HepG2 (cell line): ENCODE measurements at regions not wholly inside any gene's neighbourhood (a gene's known extent, or its start where the extent isn't known, plus 50 kb on each side); places are given as distances from the start of the nearest gene placed in this dataset.

ENCODE experiments used
- ATAC-seq: fragments of 200-7000 bp; cut with Tn5 transposase; 3 replicates; pipeline ENCODE4 v1.9.1; 2020; ENCODE audit warnings: mild to moderate bottlenecking, moderate library complexity
- BruUV-seq: library from RNA; stranded (reverse); fragments of 400-500 nt; replicated peaks from 2 replicates; lab custom pipeline; 2021; lab: Mats Ljungman, UMichigan
- CTCF ChIA-PET: fragments of 300-600 bp; formaldehyde crosslinking; extraction: SDS; loops from one replicate; lab custom pipeline; 2021; ENCODE audit warnings: low total read pairs, inconsistent platforms, low intra/inter-chr PET ratio; lab: Yijun Ruan, JAX
- POLR2A ChIA-PET: fragments of 350-600 bp; sonication (Branson Sonifier 250); formaldehyde crosslinking; loops from one replicate; lab custom pipeline; 2020; ENCODE audit warnings: antibody characterized with exemption, inconsistent platforms; lab: Yijun Ruan, JAX
- DNase-seq: peaks from one replicate; pipeline ENCODE4 v3.0.0-alpha.2; 2015; ENCODE audit warnings: low spot score
- FAIRE-seq: peaks from 3 replicates; lab custom pipeline; 2011; peaks lifted over from hg19 to GRCh38; lab: Jason Lieb, UNC
- H2AFZ ChIP-seq: one replicate; pipeline ENCODE4 v1.6.1; 2011; ENCODE audit warnings: low read length, inconsistent platforms
- H3K27ac ChIP-seq: fragments of 300-600 bp; 3 replicates; pipeline ENCODE4 v1.8.0; 2011; ENCODE audit warnings: mixed run types, mild to moderate bottlenecking, mixed read lengths, low read length, inconsistent platforms; ENCODE audit not compliant: insufficient read depth; ENCODE audit errors: extremely low read length
- H3K27me3 ChIP-seq, 2 experiments: fragments of 200-600 bp in 1 of 2; 2 replicates in 1 of 2; 3 replicates in 1 of 2; pipeline versions ENCODE4 v1.6.0 to v1.8.0; 2011; ENCODE audit warnings: low read length in 2 of 2, mild to moderate bottlenecking in 2 of 2, moderate library complexity in 2 of 2, inconsistent platforms in 1 of 2; ENCODE audit not compliant: insufficient read depth in 2 of 2, control insufficient read depth in 1 of 2
- H3K36me3 ChIP-seq, 2 experiments: fragments of 200-600 bp in 1 of 2; replicated peaks in 1 of 2; 2 replicates in 1 of 2; 3 replicates in 1 of 2; pipeline versions ENCODE4 v1.5.1 to v1.8.0; 2011; ENCODE audit warnings: low read length in 2 of 2, inconsistent platforms in 1 of 2; ENCODE audit not compliant: insufficient read depth in 2 of 2, control insufficient read depth in 1 of 2
- H3K4me1 ChIP-seq: 2 replicates; pipeline ENCODE4 v1.5.1; 2012; ENCODE audit warnings: low read length, inconsistent platforms; ENCODE audit not compliant: insufficient read depth
- H3K4me2 ChIP-seq: 2 replicates; pipeline ENCODE4 v1.6.0; 2011; ENCODE audit warnings: low read depth, low read length, inconsistent platforms
- H3K4me3 ChIP-seq, 3 experiments: fragments of 200-600 bp in 1 of 3; sonication (generic), shearing (Covaris generic) in 1 of 3; replicated peaks in 1 of 3; 2 replicates each; pipeline ENCODE4 v1.5.1; 2011 to 2016; ENCODE audit warnings: low read length in 3 of 3, inconsistent platforms in 2 of 3, low read depth in 2 of 3, mild to moderate bottlenecking in 2 of 3, control low read depth in 1 of 3, mixed read lengths in 1 of 3; ENCODE audit not compliant: insufficient read depth in 1 of 3
- H3K79me2 ChIP-seq: one replicate; pipeline ENCODE4 v1.6.1; 2011; ENCODE audit warnings: low read length, inconsistent platforms; ENCODE audit not compliant: insufficient read depth
- H3K9ac ChIP-seq: 2 replicates; pipeline ENCODE4 v1.6.0; 2011; ENCODE audit warnings: mild to moderate bottlenecking, low read depth, low read length, inconsistent platforms; ENCODE audit not compliant: insufficient read depth
- H3K9me3 ChIP-seq: 2 replicates; pipeline ENCODE4 v1.5.1; 2012; ENCODE audit warnings: mild to moderate bottlenecking, low read length
- H4K20me1 ChIP-seq: 2 replicates; pipeline ENCODE4 v1.6.0; 2011; ENCODE audit warnings: inconsistent platforms, mild to moderate bottlenecking, low read length, moderate library complexity; ENCODE audit not compliant: insufficient read depth
- BATF2 ChIP-seq: sonication (generic); formaldehyde crosslinking; IDR thresholded peaks from 2 replicates; pipeline ENCODE4 v1.8.0; 2022; ENCODE audit warnings: mild to moderate bottlenecking, missing genetic modification reagents, moderate library complexity
- CBX2 ChIP-seq, 2 experiments: fragments of 200-600 bp in 1 of 2; sonication (generic); formaldehyde crosslinking in 1 of 2; IDR thresholded peaks; 2 replicates each; pipeline versions ENCODE4 v1.7.0 to v1.8.1; 2018 to 2022; ENCODE audit warnings: low read depth in 2 of 2, low read length in 1 of 2, mild to moderate bottlenecking in 1 of 2, missing genetic modification reagents in 1 of 2
- ESRRA ChIP-seq: sonication (generic); formaldehyde crosslinking; IDR thresholded peaks from 2 replicates; pipeline ENCODE4 v1.5.1; 2020; ENCODE audit warnings: mild to moderate bottlenecking, low read depth, missing genetic modification reagents
- KDM3A ChIP-seq: IDR thresholded peaks from 2 replicates; pipeline ENCODE4 v1.6.1; 2018; ENCODE audit warnings: low read depth, missing compliant biosample characterization
- LCORL ChIP-seq, 2 experiments: fragments of 450-650 bp in 1 of 2; sonication (generic) in 1 of 2; formaldehyde crosslinking in 1 of 2; IDR thresholded peaks; 2 replicates each; pipeline versions ENCODE4 v1.5.0 to v1.6.1; 2017 to 2020; ENCODE audit warnings: antibody characterized with exemption in 1 of 2, missing genetic modification reagents in 1 of 2
- LRRFIP1 ChIP-seq: sonication (generic); formaldehyde crosslinking; conservative IDR thresholded peaks from 2 replicates; pipeline ENCODE4 v1.4.0; 2020; ENCODE audit warnings: missing genetic modification reagents
- MAX ChIP-seq: IDR thresholded peaks from 2 replicates; pipeline ENCODE4 v1.6.1; 2012; ENCODE audit warnings: inconsistent platforms
- MYPOP ChIP-seq: sonication (generic); formaldehyde crosslinking; IDR thresholded peaks from 2 replicates; pipeline ENCODE4 v1.8.1; 2023; ENCODE audit warnings: mild to moderate bottlenecking, moderate library complexity, missing genetic modification reagents
- NAIF1 ChIP-seq: sonication (generic); formaldehyde crosslinking; IDR thresholded peaks from 2 replicates; pipeline ENCODE4 v1.5.0; 2020; ENCODE audit warnings: mild to moderate bottlenecking, missing genetic modification reagents, borderline replicate concordance
- PHF21A ChIP-seq: sonication (generic); formaldehyde crosslinking; IDR thresholded peaks from 2 replicates; pipeline ENCODE4 v1.5.0; 2020; ENCODE audit warnings: mild to moderate bottlenecking, missing genetic modification reagents
- SIX1 ChIP-seq: sonication (generic); formaldehyde crosslinking; IDR thresholded peaks from 2 replicates; pipeline ENCODE4 v1.4.0; 2020; ENCODE audit warnings: missing genetic modification reagents, borderline replicate concordance
- SNAI1 ChIP-seq: sonication (generic); formaldehyde crosslinking; IDR thresholded peaks from 2 replicates; pipeline ENCODE4 v1.5.0; 2020; ENCODE audit warnings: mild to moderate bottlenecking, missing genetic modification reagents, borderline replicate concordance
- TOE1 ChIP-seq: sonication (generic); formaldehyde crosslinking; IDR thresholded peaks from 2 replicates; pipeline ENCODE4 v1.4.0; 2020; ENCODE audit warnings: mild to moderate bottlenecking, missing genetic modification reagents
- TRIM22 ChIP-seq: fragments of 450-650 bp; IDR thresholded peaks from 2 replicates; pipeline ENCODE4 v1.6.1; 2017
- WIZ ChIP-seq: sonication (generic); formaldehyde crosslinking; IDR thresholded peaks from 2 replicates; pipeline ENCODE4 v1.5.1; 2020; ENCODE audit warnings: mild to moderate bottlenecking, missing genetic modification reagents
- ZNF18 ChIP-seq: sonication (generic); formaldehyde crosslinking; IDR thresholded peaks from 2 replicates; pipeline ENCODE4 v1.8.0; 2022; ENCODE audit warnings: mild to moderate bottlenecking, missing genetic modification reagents; ENCODE audit not compliant: insufficient replicate concordance
- ZNF788 ChIP-seq: sonication (generic); formaldehyde crosslinking; IDR thresholded peaks from 2 replicates; pipeline ENCODE4 v1.5.0; 2020; ENCODE audit warnings: mild to moderate bottlenecking, missing genetic modification reagents, borderline replicate concordance
- WGBS: methylation state at CpG from one replicate; pipeline ENCODE4 v1.1.6; 2017; ENCODE audit warnings: low lambda C conversion rate; 5-methylcytosine and 5-hydroxymethylcytosine counted together
- in situ Hi-C: cut with HindIII; loops from 2 replicates; pipeline ENCODE4 v1.10.0; 2017; ENCODE audit warnings: low pct_unique_long_range_greater_than_20kb; ENCODE audit not compliant: extremely low pct_ligation_motif_present
- intact Hi-C: fragments of 100-400 bp; cut with micrococcal nuclease; formaldehyde crosslinking; loops from one replicate; pipeline ENCODE4 v1.10.0; 2022; ENCODE audit not compliant: unreplicated experiment

GRCh38 chr14:85236296-85236695 lies 293.6 kb upstream of the FLRT2 start:
- H4K20me1 ChIP-seq, result no peaks in the 10 kb centered on the region
- TF ChIP-seq NAIF1 (CRISPR knock-in tag) (no peak), MYPOP (CRISPR knock-in tag) (no peak), SNAI1 (CRISPR knock-in tag) (no peak), PHF21A (CRISPR knock-in tag) (no peak), KDM3A (CRISPR knock-in tag) (no peak), ZNF788 (CRISPR knock-in tag) (no peak), LRRFIP1 (CRISPR knock-in tag) (no peak), TRIM22 (no peak), LCORL (IDR thresholded peaks at IDR 0.05) (no peak), LCORL (CRISPR knock-in tag; IDR thresholded peaks at IDR 0.05) (no peak), TOE1 (CRISPR knock-in tag) (no peak), SIX1 (CRISPR knock-in tag) (no peak), ZNF18 (CRISPR knock-in tag) (no peak), CBX2 (IDR thresholded peaks at IDR 0.05; ENCODE audit: low read depth, low read length) (no peak), CBX2 (CRISPR knock-in tag; IDR thresholded peaks at IDR 0.05; ENCODE audit: low read depth) (no peak), ESRRA (CRISPR knock-in tag) (no peak), BATF2 (no peak), WIZ (no peak), MAX (no peak)

More at GRCh38 chr14:85236296-85236695, 293.6 kb upstream of the FLRT2 start:
- CTCF ChIA-PET, result no interaction called here
- in situ Hi-C loops (no loop called here), intact Hi-C loops (no loop called here)
- H3K79me2 ChIP-seq, result no peaks in the 10 kb centered on the region
- no peaks in the 10 kb centered on the region for H3K4me1 ChIP-seq
- no peak overlapping the region for H3K27ac ChIP-seq
- BruUV-seq, result no TSS peak
- no peaks in the 10 kb centered on the region for H3K36me3 ChIP-seq
- no peak overlapping the region for H3K9ac ChIP-seq
- FAIRE-seq, result no peak
- peaks cover 68% of the 10 kb centered on the region for H3K9me3 ChIP-seq
- ATAC-seq, result no peak
- no peak overlapping the region for H2AFZ ChIP-seq
- 3% methylated on average over 1 of the region's 1 CpG for WGBS
- no peak overlapping the region for H3K4me3 ChIP-seq
- POLR2A ChIA-PET, result no interaction called here
- H3K27me3 ChIP-seq, result no peaks in the 10 kb centered on the region
- no peak overlapping the region for H3K4me2 ChIP-seq
- DNase-seq, result no peak
